Right ventricle myocardium superior (tissue), 1 donor: ENCODE measurements at regions not wholly inside any gene's neighbourhood (a gene's known extent, or its start where the extent isn't known, plus 50 kb on each side); places are given as distances from the start of the nearest gene placed in this dataset.

Experiments used
- ATAC-seq: fragments of 200-7000 bp; cut with Tn5 transposase; one replicate; pipeline ENCODE4 v1.9.1; 2020; ENCODE audit warnings: mild to moderate bottlenecking; ENCODE audit not compliant: poor library complexity
- DNase-seq: peaks from one replicate; pipeline ENCODE4 v3.0.0-alpha.2; 2020
- intact Hi-C: fragments of 100-400 bp; cut with DNase I; formaldehyde crosslinking; loops from one replicate; pipeline ENCODE4 v1.11.2; 2022
- donor health status: DM: no; HTN: yes; CAD: no; lungs with severe emphysema.

DNA sequence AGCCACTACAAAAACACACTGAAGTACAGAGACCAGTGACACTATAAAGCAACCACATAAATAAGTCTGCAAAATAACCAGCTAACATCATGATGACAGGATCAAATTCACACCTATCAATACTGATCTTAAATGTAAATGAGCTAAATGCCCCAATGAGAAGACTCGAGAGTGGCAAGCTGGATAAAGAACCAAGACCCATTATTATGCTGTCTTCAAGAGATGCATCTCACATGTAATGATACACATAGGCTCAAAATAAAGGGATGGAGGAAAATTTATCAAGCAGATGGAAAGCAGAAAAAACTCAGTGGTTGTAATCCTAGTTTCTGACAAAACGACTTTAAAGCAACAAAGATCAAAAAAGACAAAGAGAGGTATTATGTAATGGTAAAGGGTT is 138.1 kb upstream of the PLN start:
- DNase-seq (no peak), ATAC-seq (no peak)
- intact Hi-C loops, result no loop called here
